ENCODE measurements at regions not wholly inside any gene's neighbourhood (a gene's known extent, or its start where the extent isn't known, plus 50 kb on each side); places are given as distances from the start of the nearest gene placed in this dataset.

DNA sequence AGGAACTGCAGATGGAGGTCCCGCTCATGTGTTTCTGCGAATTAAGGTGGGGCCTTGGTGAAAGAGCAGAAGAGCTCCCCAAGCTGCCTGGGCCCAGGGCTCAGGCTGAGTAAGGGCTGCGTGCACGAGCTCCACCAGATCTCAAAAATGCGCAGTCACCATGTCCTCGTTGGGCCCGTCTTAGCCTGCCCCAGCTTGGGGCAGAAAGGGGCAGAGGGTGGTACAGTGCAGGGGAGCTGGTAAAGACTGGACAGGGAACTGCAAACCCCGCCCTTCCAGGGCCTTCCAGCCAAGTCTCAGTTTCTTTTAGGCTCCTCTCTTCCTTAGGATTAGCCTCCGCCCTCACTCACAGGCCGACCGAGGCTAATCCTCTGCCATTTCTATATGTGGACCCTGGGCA is 101.6 kb downstream of the FOXF2 start:
- TF ChIP-seq, protein P1, sequence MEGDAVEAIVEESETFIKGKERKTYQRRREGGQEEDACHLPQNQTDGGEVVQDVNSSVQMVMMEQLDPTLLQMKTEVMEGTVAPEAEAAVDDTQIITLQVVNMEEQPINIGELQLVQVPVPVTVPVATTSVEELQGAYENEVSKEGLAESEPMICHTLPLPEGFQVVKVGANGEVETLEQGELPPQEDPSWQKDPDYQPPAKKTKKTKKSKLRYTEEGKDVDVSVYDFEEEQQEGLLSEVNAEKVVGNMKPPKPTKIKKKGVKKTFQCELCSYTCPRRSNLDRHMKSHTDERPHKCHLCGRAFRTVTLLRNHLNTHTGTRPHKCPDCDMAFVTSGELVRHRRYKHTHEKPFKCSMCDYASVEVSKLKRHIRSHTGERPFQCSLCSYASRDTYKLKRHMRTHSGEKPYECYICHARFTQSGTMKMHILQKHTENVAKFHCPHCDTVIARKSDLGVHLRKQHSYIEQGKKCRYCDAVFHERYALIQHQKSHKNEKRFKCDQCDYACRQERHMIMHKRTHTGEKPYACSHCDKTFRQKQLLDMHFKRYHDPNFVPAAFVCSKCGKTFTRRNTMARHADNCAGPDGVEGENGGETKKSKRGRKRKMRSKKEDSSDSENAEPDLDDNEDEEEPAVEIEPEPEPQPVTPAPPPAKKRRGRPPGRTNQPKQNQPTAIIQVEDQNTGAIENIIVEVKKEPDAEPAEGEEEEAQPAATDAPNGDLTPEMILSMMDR (IDR thresholded peaks at IDR 0.05) = no peak
- no peak for TF ChIP-seq POLR2A (IDR thresholded peaks at IDR 0.05)

Data from Peyer's patch (tissue), 4 donors.